Transverse colon (tissue), 4 donors: ENCODE measurements at regions not wholly inside any gene's neighbourhood (a gene's known extent, or its start where the extent isn't known, plus 50 kb on each side); places are given as distances from the start of the nearest gene placed in this dataset.

ENCODE experiments used
- DNase-seq: peaks from one replicate; pipeline ENCODE4 v3.0.0-alpha.2; 2019
- H3K27ac ChIP-seq, 4 donors: fragments of 200-600 bp; sonication (generic); 2 replicates each; pipeline ENCODE4 v1.5.1; 2016 to 2018; ENCODE audit warnings: inconsistent platforms in 4 of 4
- H3K27me3 ChIP-seq: fragments of 200-600 bp; sonication (generic); 2 replicates; pipeline ENCODE4 v1.5.1; 2017; ENCODE audit warnings: inconsistent platforms
- H3K36me3 ChIP-seq, 4 donors: fragments of 200-600 bp; sonication (generic); 2 replicates each; pipeline ENCODE4 v1.5.1; 2017 to 2019; ENCODE audit warnings: inconsistent platforms in 4 of 4
- H3K4me1 ChIP-seq, 4 donors: fragments of 200-600 bp; sonication (generic); 2 replicates each; pipeline ENCODE4 v1.5.1; 2017 to 2020; ENCODE audit warnings: inconsistent platforms in 4 of 4
- H3K4me3 ChIP-seq, 4 donors: fragments of 200-600 bp; sonication (generic); 1 replicate in 1 of 4; 2 replicates in 3 of 4; pipeline versions ENCODE4 v1.5.1 to v1.6.1; 2017 to 2019; ENCODE audit warnings: inconsistent platforms in 4 of 4
- H3K9me3 ChIP-seq, 2 donors: fragments of 200-600 bp; sonication (generic); 2 replicates each; pipeline ENCODE4 v1.5.1; 2017 to 2019; ENCODE audit warnings: inconsistent platforms in 2 of 2
- CTCF ChIP-seq, 5 experiments: fragments of 200-600 bp in 3 of 5; fragments of 450-650 bp in 2 of 5; sonication (generic) in 3 of 5; IDR thresholded peaks; 1 replicate in 2 of 5; 2 replicates in 3 of 5; pipeline ENCODE4 v1.5.1; 2016 to 2017; ENCODE audit warnings: antibody characterized with exemption in 5 of 5, inconsistent platforms in 3 of 5, mild to moderate bottlenecking in 2 of 5, moderate library complexity in 1 of 5
- EP300 ChIP-seq: sonication (generic); formaldehyde crosslinking; IDR thresholded peaks from one replicate; pipeline ENCODE4 v1.6.1; 2017; ENCODE audit warnings: antibody characterized with exemption, low read depth
- POLR2A ChIP-seq: fragments of 450-650 bp; IDR thresholded peaks from one replicate; pipeline ENCODE4 v1.6.1; 2016; ENCODE audit warnings: antibody characterized with exemption, mild to moderate bottlenecking, moderate library complexity
- POLR2AphosphoS5 ChIP-seq, 3 donors: sonication (generic); formaldehyde crosslinking; IDR thresholded peaks; one replicate each; pipeline ENCODE4 v1.6.1; 2016; ENCODE audit warnings: antibody characterized with exemption in 3 of 3
- WGBS, 2 donors: methylation state at CpG; one replicate each; pipeline ENCODE4 v1.1.5; 2018; ENCODE audit warnings: low coverage in 1 of 2; 5-methylcytosine and 5-hydroxymethylcytosine counted together
- in situ Hi-C, 4 donors: fragments of 200-750 bp; cut with MboI; loops; one replicate each; pipeline versions ENCODE4 v1.15.0 to v1.15.1; 2017; ENCODE audit warnings: low sequenced_read_pairs in 3 of 4, low pct_ligation_motif_present in 1 of 4, low pct_unique_long_range_greater_than_20kb in 1 of 4
- intact Hi-C: fragments of 100-400 bp; cut with DNase I; formaldehyde crosslinking; loops from one replicate; pipeline ENCODE4 v1.15.1; 2023; ENCODE audit warnings: low total_unique reads

GRCh38 chr13:33489563-33489962 lies 204.0 kb upstream of the STARD13 start:
- Histone ChIP-seq H3K4me3 (no peak overlapping the region), H3K4me1 (peaks cover 0 to 5% (median 0%) of the 10 kb centered on the region in 4 donors), H3K27me3 (no peaks in the 10 kb centered on the region), H3K9me3 (peaks cover 0 to under 1% of the 10 kb centered on the region in 2 donors), H3K36me3 (no peaks in the 10 kb centered on the region), H3K27ac (no peak overlapping the region)
- in situ Hi-C loops = no loop called here
- TF ChIP-seq POLR2AphosphoS5 (IDR thresholded peaks at IDR 0.05) = no peak
- TF ChIP-seq CTCF (IDR thresholded peaks at IDR 0.05) = no peak
- no peak for TF ChIP-seq POLR2A
- no peak for TF ChIP-seq EP300
- WGBS, 2 donors = 88 to 94% methylated on average over 4 of the region's 4 CpGs
- no peak for DNase-seq
- intact Hi-C loops = no loop called here

GRCh38 chr13:33490461-33491327 lies 205.1 kb upstream of the STARD13 start:
- intact Hi-C loops = no loop called here

GRCh38 chr13:33493672-33494365 lies 208.3 kb upstream of the STARD13 start:
- no peak for DNase-seq
- H3K4me3 ChIP-seq = no peak overlapping the region
- intact Hi-C loops = no loop called here
- peaks cover 0 to 2% (median 0%) of the 10 kb centered on the region in 4 donors for H3K4me1 ChIP-seq
- in situ Hi-C loops = no loop called here
- H3K27me3 ChIP-seq = no peaks in the 10 kb centered on the region
- TF ChIP-seq POLR2A (no peak), CTCF (IDR thresholded peaks at IDR 0.05) (no peak), EP300 (no peak), POLR2AphosphoS5 (IDR thresholded peaks at IDR 0.05) (no peak)
- 48 to 66% methylated on average over 3 to 6 of the region's 6 CpGs for WGBS, 2 donors
- no peak overlapping the region for H3K27ac ChIP-seq
- no peaks in the 10 kb centered on the region for H3K36me3 ChIP-seq
- H3K9me3 ChIP-seq = no peaks in the 10 kb centered on the region

More at GRCh38 chr13:33490461-33491327, 205.1 kb upstream of the STARD13 start:
- in situ Hi-C loops = no loop called here
- no peak overlapping the region for H3K27ac ChIP-seq
- TF ChIP-seq POLR2A (no peak), CTCF (IDR thresholded peaks at IDR 0.05) (no peak), POLR2AphosphoS5 (IDR thresholded peaks at IDR 0.05) (no peak)
- no peaks in the 10 kb centered on the region for H3K9me3 ChIP-seq
- no peaks in the 10 kb centered on the region for H3K27me3 ChIP-seq
- H3K4me3 ChIP-seq = no peak overlapping the region
- 80 to 81% methylated on average over 3 to 17 of the region's 17 CpGs for WGBS, 2 donors
- H3K4me1 ChIP-seq = peaks cover 0 to 5% (median 0%) of the 10 kb centered on the region in 4 donors
- H3K36me3 ChIP-seq = no peaks in the 10 kb centered on the region
- no peak for DNase-seq

- H3K27me3 ChIP-seq = no peaks in the 10 kb centered on the region
- intact Hi-C loops (no loop called here), in situ Hi-C loops (no loop called here)
- no peak for DNase-seq
- no peaks in the 10 kb centered on the region for H3K36me3 ChIP-seq
- WGBS, 2 donors = 64 to 79% methylated on average over 4 of the region's 4 CpGs
- no peaks in the 10 kb centered on the region for H3K9me3 ChIP-seq
- TF ChIP-seq POLR2AphosphoS5 (IDR thresholded peaks at IDR 0.05) (no peak), POLR2A (no peak), EP300 (no peak), CTCF (IDR thresholded peaks at IDR 0.05) (no peak)
- no peak overlapping the region for H3K4me3 ChIP-seq
- peaks cover 0 to 2% (median 0%) of the 10 kb centered on the region in 4 donors for H3K4me1 ChIP-seq
- H3K27ac ChIP-seq = no peak overlapping the region
Observed at GRCh38 chr13:33494596-33495204, 209.1 kb upstream of the STARD13 start.
